KMS-11 (cell line): ENCODE measurements at regions not wholly inside any gene's neighbourhood (a gene's known extent, or its start where the extent isn't known, plus 50 kb on each side); places are given as distances from the start of the nearest gene placed in this dataset.

ENCODE experiments used
- H2AFZ ChIP-seq: fragments of 200-600 bp; sonication (generic); 2 replicates; pipeline ENCODE4 v1.6.1; 2016; ENCODE audit warnings: antibody characterized with exemption, mixed run types, low read depth
- H3K27ac ChIP-seq: fragments of 200-600 bp; sonication (generic); 2 replicates; pipeline ENCODE4 v1.6.1; 2016; ENCODE audit warnings: mild to moderate bottlenecking, mixed run types
- H3K27me3 ChIP-seq: fragments of 200-600 bp; sonication (generic); 2 replicates; pipeline ENCODE4 v1.6.1; 2017; ENCODE audit warnings: mild to moderate bottlenecking, low read depth, mixed run types, moderate library complexity; ENCODE audit not compliant: insufficient read depth
- H3K36me3 ChIP-seq: fragments of 200-600 bp; sonication (generic); 2 replicates; pipeline ENCODE4 v1.6.1; 2017; ENCODE audit warnings: mild to moderate bottlenecking, mixed run types; ENCODE audit not compliant: insufficient read depth
- H3K4me1 ChIP-seq: fragments of 200-600 bp; sonication (generic); 2 replicates; pipeline ENCODE4 v1.6.1; 2016; ENCODE audit warnings: mild to moderate bottlenecking, low read depth, mixed run types; ENCODE audit not compliant: poor library complexity, severe bottlenecking
- H3K4me2 ChIP-seq: fragments of 200-600 bp; sonication (generic); 2 replicates; pipeline ENCODE4 v1.7.0; 2016; ENCODE audit warnings: mild to moderate bottlenecking, mixed run types
- H3K4me3 ChIP-seq: fragments of 200-600 bp; sonication (generic); IDR thresholded peaks from 2 replicates; pipeline ENCODE4 v1.6.1; 2017; ENCODE audit warnings: low read depth, low read length, mixed read lengths; ENCODE audit not compliant: insufficient read depth
- H3K79me2 ChIP-seq: fragments of 200-600 bp; sonication (generic); 2 replicates; pipeline ENCODE4 v1.6.1; 2016; ENCODE audit warnings: low read depth, mixed run types; ENCODE audit not compliant: insufficient read depth
- H3K9ac ChIP-seq: fragments of 200-600 bp; sonication (generic); 2 replicates; pipeline ENCODE4 v1.6.1; 2016; ENCODE audit warnings: mild to moderate bottlenecking, mixed run types
- H4K20me1 ChIP-seq: fragments of 200-600 bp; sonication (generic); 2 replicates; pipeline ENCODE4 v1.6.1; 2016; ENCODE audit warnings: mild to moderate bottlenecking, mixed run types; ENCODE audit not compliant: insufficient read depth
- TF ChIP-seq, protein P1 (sequence below): fragments of 200-600 bp; sonication (generic); conservative IDR thresholded peaks from 2 replicates; pipeline ENCODE4 v1.6.1; 2017; ENCODE audit warnings: low read depth, mild to moderate bottlenecking, antibody characterized with exemption, low read length, moderate library complexity, mixed read lengths

DNA sequence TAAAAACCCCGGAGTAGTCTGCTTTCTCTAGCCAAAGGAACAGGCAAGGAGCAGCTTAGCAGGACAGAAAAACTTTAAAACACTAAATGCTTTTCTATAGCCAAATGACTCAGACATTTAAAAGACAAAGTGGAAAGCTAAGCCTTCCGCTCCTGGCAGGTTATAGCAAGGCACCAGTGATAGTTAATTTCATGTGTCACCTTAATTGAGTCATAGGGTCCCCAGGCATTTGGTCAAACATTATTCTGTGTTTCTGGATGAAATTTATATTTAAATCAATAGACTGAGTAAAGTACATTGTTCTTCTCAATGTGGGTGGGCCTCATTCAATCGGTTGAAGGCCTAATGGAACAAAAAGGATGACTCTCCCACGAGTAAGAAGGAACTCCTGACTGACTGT, 885.7 kb upstream of the ADGRL3 start:
- Histone ChIP-seq H3K36me3 (no peaks in the 10 kb centered on the region), H3K4me2 (no peak overlapping the region), H3K79me2 (no peaks in the 10 kb centered on the region), H3K4me3 (no peak overlapping the region), H3K27me3 (no peaks in the 10 kb centered on the region), H3K9ac (no peak overlapping the region), H3K27ac (no peak overlapping the region), H2AFZ (no peak overlapping the region), H4K20me1 (no peaks in the 10 kb centered on the region), H3K4me1 (peaks cover 11% of the 10 kb centered on the region)
- TF ChIP-seq, protein P1, sequence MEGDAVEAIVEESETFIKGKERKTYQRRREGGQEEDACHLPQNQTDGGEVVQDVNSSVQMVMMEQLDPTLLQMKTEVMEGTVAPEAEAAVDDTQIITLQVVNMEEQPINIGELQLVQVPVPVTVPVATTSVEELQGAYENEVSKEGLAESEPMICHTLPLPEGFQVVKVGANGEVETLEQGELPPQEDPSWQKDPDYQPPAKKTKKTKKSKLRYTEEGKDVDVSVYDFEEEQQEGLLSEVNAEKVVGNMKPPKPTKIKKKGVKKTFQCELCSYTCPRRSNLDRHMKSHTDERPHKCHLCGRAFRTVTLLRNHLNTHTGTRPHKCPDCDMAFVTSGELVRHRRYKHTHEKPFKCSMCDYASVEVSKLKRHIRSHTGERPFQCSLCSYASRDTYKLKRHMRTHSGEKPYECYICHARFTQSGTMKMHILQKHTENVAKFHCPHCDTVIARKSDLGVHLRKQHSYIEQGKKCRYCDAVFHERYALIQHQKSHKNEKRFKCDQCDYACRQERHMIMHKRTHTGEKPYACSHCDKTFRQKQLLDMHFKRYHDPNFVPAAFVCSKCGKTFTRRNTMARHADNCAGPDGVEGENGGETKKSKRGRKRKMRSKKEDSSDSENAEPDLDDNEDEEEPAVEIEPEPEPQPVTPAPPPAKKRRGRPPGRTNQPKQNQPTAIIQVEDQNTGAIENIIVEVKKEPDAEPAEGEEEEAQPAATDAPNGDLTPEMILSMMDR, result no peak

DNA sequence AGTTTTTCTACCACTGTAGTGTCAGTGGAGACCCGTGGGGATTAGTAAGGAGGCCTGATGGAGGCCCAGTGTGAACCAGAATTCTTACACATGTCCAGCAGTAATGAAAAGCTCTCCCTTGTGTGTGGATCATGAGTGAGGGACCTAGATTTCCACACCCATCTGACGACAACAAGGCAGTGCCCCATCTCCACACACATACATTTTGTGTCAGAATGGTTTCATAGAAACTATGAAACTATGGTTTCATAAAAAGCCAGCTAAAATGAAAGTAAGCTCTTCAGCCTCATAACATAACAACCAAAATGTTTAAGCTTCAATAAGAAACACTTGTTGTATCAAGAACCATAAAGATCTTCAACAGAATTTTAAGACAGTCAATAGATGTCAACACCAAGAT, 884.5 kb upstream of the ADGRL3 start:
- H4K20me1 ChIP-seq, result no peaks in the 10 kb centered on the region
- peaks cover 11% of the 10 kb centered on the region for H3K4me1 ChIP-seq
- H2AFZ ChIP-seq, result peak overlapping the region; percentile 27; the same call in 1 of the 2 replicates
- peak overlapping the region; percentile 19 for H3K4me2 ChIP-seq
- H3K36me3 ChIP-seq, result no peaks in the 10 kb centered on the region
- H3K4me3 ChIP-seq, result no peak overlapping the region
- TF ChIP-seq, protein P1, result no peak
- H3K79me2 ChIP-seq, result no peaks in the 10 kb centered on the region
- H3K9ac ChIP-seq, result no peak overlapping the region
- peak overlapping the region; percentile 26; the same call in 1 of the 2 replicates for H3K27ac ChIP-seq
- no peaks in the 10 kb centered on the region for H3K27me3 ChIP-seq

DNA sequence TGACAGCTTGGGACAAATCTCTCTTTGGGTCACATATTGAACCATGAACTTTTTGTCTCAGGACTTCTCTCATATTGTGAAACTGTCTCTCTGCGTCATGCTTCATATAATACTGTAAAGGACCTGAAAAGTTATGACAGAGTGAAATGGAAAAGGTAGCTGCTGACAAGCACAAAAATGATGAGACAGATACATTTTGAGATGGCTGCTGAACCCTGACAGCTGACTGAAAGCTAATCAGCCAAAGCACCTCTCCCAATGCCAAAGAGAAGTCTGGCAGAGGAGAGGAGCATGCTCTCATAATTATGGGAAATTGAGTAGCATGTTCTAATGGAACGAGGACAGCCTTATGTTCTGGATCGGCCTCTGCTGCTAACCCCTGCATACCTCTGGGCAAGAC, 873.4 kb upstream of the ADGRL3 start:
- TF ChIP-seq, protein P1, result no peak
- Histone ChIP-seq H3K27me3 (no peaks in the 10 kb centered on the region), H3K4me1 (no peaks in the 10 kb centered on the region), H3K4me3 (no peak overlapping the region), H4K20me1 (no peaks in the 10 kb centered on the region), H3K27ac (no peak overlapping the region), H3K36me3 (no peaks in the 10 kb centered on the region), H3K4me2 (no peak overlapping the region), H3K9ac (no peak overlapping the region), H3K79me2 (no peaks in the 10 kb centered on the region), H2AFZ (no peak overlapping the region)

DNA sequence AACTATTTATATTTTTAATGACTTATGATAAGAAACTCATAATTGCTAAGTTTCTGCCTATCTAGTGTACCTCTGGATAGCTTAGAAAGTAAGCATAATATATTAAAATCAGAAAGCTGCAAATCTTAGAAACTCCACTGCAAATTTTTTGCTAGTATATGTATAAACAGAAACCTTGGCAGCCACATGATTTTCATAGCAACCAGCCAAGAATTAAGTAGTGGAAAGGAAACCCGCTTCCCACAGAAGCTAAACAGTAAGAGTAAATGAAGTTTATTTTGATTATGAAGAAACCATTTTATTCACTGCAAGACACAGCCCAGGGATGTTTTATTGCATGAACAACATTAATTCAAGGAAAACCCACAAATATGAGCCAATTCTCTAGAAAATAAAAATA, 872.5 kb upstream of the ADGRL3 start:
- no peak overlapping the region for H3K4me2 ChIP-seq
- H3K4me3 ChIP-seq, result no peak overlapping the region
- H3K9ac ChIP-seq, result no peak overlapping the region
- H3K27ac ChIP-seq, result no peak overlapping the region
- H3K79me2 ChIP-seq, result no peaks in the 10 kb centered on the region
- H3K27me3 ChIP-seq, result no peaks in the 10 kb centered on the region
- no peaks in the 10 kb centered on the region for H3K36me3 ChIP-seq
- no peaks in the 10 kb centered on the region for H4K20me1 ChIP-seq
- no peaks in the 10 kb centered on the region for H3K4me1 ChIP-seq
- H2AFZ ChIP-seq, result no peak overlapping the region
- TF ChIP-seq, protein P1, result no peak
